HCT116 (cell line): ENCODE measurements at regions not wholly inside any gene's neighbourhood (a gene's known extent, or its start where the extent isn't known, plus 50 kb on each side); places are given as distances from the start of the nearest gene placed in this dataset.

Experiments
- ATAC-seq: fragments of 200-7000 bp; cut with Tn5 transposase; 2 replicates; pipeline ENCODE4 v1.9.1; 2020; ENCODE audit warnings: mild to moderate bottlenecking, moderate library complexity
- BruUV-seq: library from RNA; stranded (reverse); fragments of 400-500 nt; replicated peaks from 2 replicates; lab custom pipeline; 2021; lab: Mats Ljungman, UMichigan
- CTCF ChIA-PET: fragments of 300-600 bp; sonication (Branson Sonifier 250); formaldehyde crosslinking; loops from one replicate; lab custom pipeline; 2021; ENCODE audit warnings: antibody characterized with exemption; lab: Charles Lee
- POLR2A ChIA-PET: fragments of 300-600, 350-600 bp; sonication (Branson Sonifier 250); formaldehyde crosslinking; loops from one replicate; lab custom pipeline; 2021; ENCODE audit warnings: antibody characterized with exemption; lab: Charles Lee
- RAD21 ChIA-PET, 2 experiments: fragments of 300-600 bp; sonication (Branson Sonifier 250); formaldehyde crosslinking; loops; one replicate each; lab custom pipeline; 2023; ENCODE audit warnings: low total read pairs in 2 of 2; ENCODE audit not compliant: uncharacterized antibody in 2 of 2, unreplicated experiment in 2 of 2, low non-redundant PET in 1 of 2; lab: Charles Lee
- DNase-seq: peaks from one replicate; pipeline ENCODE4 v3.0.0-alpha.2; 2010; ENCODE audit warnings: low read depth, low spot score
- H2AFZ ChIP-seq: fragments of 200-600 bp; shearing (Covaris generic), sonication (generic); 2 replicates; pipeline ENCODE4 v1.6.1; 2017; ENCODE audit warnings: low read depth, mixed run types, mixed read lengths, antibody characterized with exemption, low read length; ENCODE audit not compliant: poor library complexity, severe bottlenecking
- H3K27ac ChIP-seq: 2 replicates; pipeline ENCODE4 v1.5.1; 2012; ENCODE audit warnings: low read depth, low read length
- H3K27me3 ChIP-seq: fragments of 200-600 bp; sonication (generic); 2 replicates; pipeline ENCODE4 v1.6.1; 2016; ENCODE audit warnings: mixed run types, low read length, mixed read lengths; ENCODE audit not compliant: insufficient read depth
- H3K36me3 ChIP-seq, 2 experiments: fragments of 200-500 bp in 1 of 2; fragments of 200-600 bp in 1 of 2; sonication (Bioruptor generic) in 1 of 2; sonication (generic) in 1 of 2; 2 replicates each; pipeline versions ENCODE4 v1.5.1 to v1.6.1; 2014 to 2016; ENCODE audit warnings: low read length in 2 of 2, inconsistent platforms in 1 of 2, mixed read lengths in 1 of 2, mixed run types in 1 of 2; ENCODE audit not compliant: insufficient read depth in 2 of 2, control insufficient read depth in 1 of 2
- H3K4me1 ChIP-seq, 2 experiments: fragments of 200-600 bp in 1 of 2; sonication (generic) in 1 of 2; 2 replicates each; pipeline versions ENCODE4 v1.5.1 to v1.6.1; 2012 to 2017; ENCODE audit warnings: low read length in 2 of 2, inconsistent platforms in 1 of 2, mild to moderate bottlenecking in 1 of 2, mixed read lengths in 1 of 2, mixed run types in 1 of 2, moderate library complexity in 1 of 2; ENCODE audit not compliant: insufficient read depth in 2 of 2, control insufficient read depth in 1 of 2
- H3K4me2 ChIP-seq: fragments of 200-600 bp; sonication (generic); 2 replicates; pipeline ENCODE4 v1.6.1; 2017; ENCODE audit warnings: mixed run types, low read length, mixed read lengths
- H3K4me3 ChIP-seq, 2 experiments: fragments of 200-600 bp in 1 of 2; sonication (generic) in 1 of 2; replicated peaks in 1 of 2; 2 replicates each; pipeline ENCODE4 v1.5.1; 2011 to 2016; ENCODE audit warnings: low read length in 2 of 2, control low read depth in 1 of 2, low read depth in 1 of 2, mild to moderate bottlenecking in 1 of 2, mixed read lengths in 1 of 2, mixed run types in 1 of 2
- H3K79me2 ChIP-seq: fragments of 200-600 bp; sonication (generic); 2 replicates; pipeline ENCODE4 v1.6.1; 2017; ENCODE audit warnings: mild to moderate bottlenecking, mixed run types, low read length, moderate library complexity, mixed read lengths; ENCODE audit not compliant: insufficient read depth
- H3K9ac ChIP-seq: fragments of 200-600 bp; sonication (generic); 2 replicates; pipeline ENCODE4 v1.6.1; 2016; ENCODE audit warnings: low read length, mixed read lengths
- H3K9me2 ChIP-seq: fragments of 200-600 bp; sonication (generic), shearing (Covaris generic); 2 replicates; pipeline ENCODE4 v1.6.1; 2017; ENCODE audit warnings: mixed run types, mild to moderate bottlenecking, moderate library complexity; ENCODE audit not compliant: insufficient read depth
- H3K9me3 ChIP-seq, 2 experiments: fragments of 200-500 bp in 1 of 2; fragments of 200-600 bp in 1 of 2; sonication (Bioruptor generic) in 1 of 2; sonication (generic) in 1 of 2; 2 replicates each; pipeline ENCODE4 v1.6.1; 2014 to 2017; ENCODE audit warnings: low read length in 2 of 2, mixed read lengths in 2 of 2, inconsistent platforms in 1 of 2, low read depth in 1 of 2, mild to moderate bottlenecking in 1 of 2, mixed run types in 1 of 2, moderate library complexity in 1 of 2; ENCODE audit not compliant: control insufficient read depth in 1 of 2, insufficient read depth in 1 of 2
- H4K20me1 ChIP-seq: fragments of 200-600 bp; sonication (generic), shearing (Covaris generic); 2 replicates; pipeline ENCODE4 v1.6.1; 2017; ENCODE audit warnings: mixed run types, mild to moderate bottlenecking, moderate library complexity; ENCODE audit not compliant: insufficient read depth
- ATF3 ChIP-seq: IDR thresholded peaks from 2 replicates; pipeline ENCODE4 v1.6.1; 2012
- CBX3 ChIP-seq: IDR thresholded peaks from 2 replicates; pipeline ENCODE4 v1.6.1; 2012; ENCODE audit warnings: low read depth
- CTCF ChIP-seq, 3 experiments: fragments of 200-600 bp in 1 of 3; sonication (generic) in 1 of 3; IDR thresholded peaks in 2 of 3; conservative IDR thresholded peaks in 1 of 3; 2 replicates each; pipeline ENCODE4 v1.5.1; 2012 to 2017; ENCODE audit warnings: low read depth in 2 of 3, low read length in 2 of 3, antibody characterized with exemption in 1 of 3, borderline replicate concordance in 1 of 3, control low read depth in 1 of 3, mild to moderate bottlenecking in 1 of 3, mixed read lengths in 1 of 3, mixed run types in 1 of 3, moderate library complexity in 1 of 3; ENCODE audit not compliant: insufficient read depth in 1 of 3
- ELF1 ChIP-seq: IDR thresholded peaks from 2 replicates; pipeline ENCODE4 v1.6.1; 2012; ENCODE audit warnings: low read depth, borderline replicate concordance
- EZH2 ChIP-seq: fragments of 200-600 bp; sonication (generic); IDR thresholded peaks from 2 replicates; pipeline ENCODE4 v1.6.1; 2017; ENCODE audit warnings: antibody characterized with exemption, mixed run types
- EZH2phosphoT487 ChIP-seq: fragments of 200-600 bp; IDR thresholded peaks from 2 replicates; pipeline ENCODE4 v1.6.1; 2018; ENCODE audit warnings: antibody characterized with exemption, borderline replicate concordance
- FOSL1 ChIP-seq: IDR thresholded peaks from 2 replicates; pipeline ENCODE4 v1.6.1; 2012; ENCODE audit warnings: low read depth
- JUND ChIP-seq: IDR thresholded peaks from 2 replicates; pipeline ENCODE4 v1.6.1; 2012
- MAX ChIP-seq: IDR thresholded peaks from 2 replicates; pipeline ENCODE4 v1.6.1; 2012
- POLR2AphosphoS5 ChIP-seq: IDR thresholded peaks from 2 replicates; pipeline ENCODE4 v1.6.1; 2011; ENCODE audit warnings: mild to moderate bottlenecking, low read depth, low read length, moderate library complexity
- REST ChIP-seq: IDR thresholded peaks from 2 replicates; pipeline ENCODE4 v1.6.1; 2012; ENCODE audit warnings: low read depth
- SP1 ChIP-seq: IDR thresholded peaks from 2 replicates; pipeline ENCODE4 v1.6.1; 2012; ENCODE audit warnings: low read depth
- TCF7L2 ChIP-seq: IDR thresholded peaks from 2 replicates; pipeline ENCODE4 v1.7.0; 2011; ENCODE audit warnings: borderline replicate concordance, inconsistent platforms; ENCODE audit not compliant: insufficient read depth, insufficient read length; ENCODE audit errors: extremely low read depth
- YY1 ChIP-seq: IDR thresholded peaks from 2 replicates; pipeline ENCODE4 v1.6.1; 2011; ENCODE audit warnings: low read length, low read depth, moderate library complexity, mild to moderate bottlenecking; ENCODE audit not compliant: insufficient replicate concordance; ENCODE audit errors: extremely low read depth
- ZNF274 ChIP-seq: fragments of 200-500 bp; sonication (Bioruptor generic); IDR thresholded peaks from 2 replicates; pipeline ENCODE4 v1.6.1; 2014; ENCODE audit warnings: mild to moderate bottlenecking, low read depth, low read length, inconsistent platforms
- intact Hi-C: fragments of 100-400 bp; cut with micrococcal nuclease; formaldehyde crosslinking; loops from 2 replicates; pipeline ENCODE4 v1.10.0; 2022

GRCh38 chr5:5902678-5903646 lies 475.4 kb downstream of the MED10 start:
- no peaks in the 10 kb centered on the region for H3K79me2 ChIP-seq
- POLR2A ChIA-PET = no interaction called here

More at GRCh38 chr5:5902678-5903646, 475.4 kb downstream of the MED10 start:
- no peak for TF ChIP-seq FOSL1
- TF ChIP-seq EZH2phosphoT487 = no peak
- TF ChIP-seq POLR2AphosphoS5 = no peak
- no peak for TF ChIP-seq REST
- TF ChIP-seq MAX = no peak
- no peak for TF ChIP-seq CBX3
- no peak for TF ChIP-seq JUND
- no peak for TF ChIP-seq EZH2
- no peak for TF ChIP-seq YY1
- TF ChIP-seq TCF7L2 = no peak
- no peak for TF ChIP-seq ZNF274
- TF ChIP-seq CTCF (IDR thresholded peaks at IDR 0.05 in 2 of 3, conservative IDR thresholded peaks at IDR 0.05 in 1 of 3; ENCODE audit: borderline replicate concordance in 1 of 3, insufficient read depth in 1 of 3, low read depth in 2 of 3, low read length in 2 of 3) = no peak
- no peak for TF ChIP-seq SP1
- no peak for TF ChIP-seq ATF3
- TF ChIP-seq ELF1 = no peak
- Histone ChIP-seq H4K20me1 (no peaks in the 10 kb centered on the region), H3K9ac (no peak overlapping the region), H3K4me3 (no peak overlapping the region), H3K4me1 (no peaks in the 10 kb centered on the region), H3K27me3 (no peaks in the 10 kb centered on the region), H2AFZ (no peak overlapping the region), H3K36me3 (no peaks in the 10 kb centered on the region), H3K9me2 (no peaks in the 10 kb centered on the region), H3K9me3 (no peaks in the 10 kb centered on the region), H3K27ac (no peak overlapping the region), H3K4me2 (no peak overlapping the region)
- RAD21 ChIA-PET = no interaction called here
- DNase-seq = no peak
- intact Hi-C loops = no loop called here
- CTCF ChIA-PET = no interaction called here
- ATAC-seq = no peak
- BruUV-seq = no TSS peak
